ENCODE measurements at regions not wholly inside any gene's neighbourhood (a gene's known extent, or its start where the extent isn't known, plus 50 kb on each side); places are given as distances from the start of the nearest gene placed in this dataset.
A peak's percentile ranks its signal among the peaks of the same experiment; 100 is the strongest.
"Not testable (repeated sequence)": the region's sequence is repeated elsewhere in the genome, so short reads cannot be mapped to it uniquely, and the experiment has no call there.

DNA sequence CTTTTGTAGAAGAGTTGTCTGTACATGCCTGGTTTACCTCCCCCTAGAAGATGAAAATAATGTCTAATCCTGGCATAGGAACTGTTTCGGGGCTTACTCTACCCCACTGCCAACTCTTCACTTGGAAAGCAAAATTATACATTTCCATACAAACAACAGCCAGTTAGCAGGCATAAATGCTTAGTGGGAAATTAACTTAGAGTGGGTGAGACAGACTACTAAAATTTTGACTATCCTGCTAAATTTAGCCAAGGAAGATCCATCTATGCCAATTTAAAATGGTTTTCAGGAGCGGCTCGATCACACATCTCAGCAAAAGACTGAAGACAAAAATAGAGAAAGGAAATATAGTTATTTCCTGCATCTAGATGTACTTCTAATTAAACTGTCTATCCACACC lies 221.2 kb downstream of the TPBG start:
- no peak for DNase-seq

DNA sequence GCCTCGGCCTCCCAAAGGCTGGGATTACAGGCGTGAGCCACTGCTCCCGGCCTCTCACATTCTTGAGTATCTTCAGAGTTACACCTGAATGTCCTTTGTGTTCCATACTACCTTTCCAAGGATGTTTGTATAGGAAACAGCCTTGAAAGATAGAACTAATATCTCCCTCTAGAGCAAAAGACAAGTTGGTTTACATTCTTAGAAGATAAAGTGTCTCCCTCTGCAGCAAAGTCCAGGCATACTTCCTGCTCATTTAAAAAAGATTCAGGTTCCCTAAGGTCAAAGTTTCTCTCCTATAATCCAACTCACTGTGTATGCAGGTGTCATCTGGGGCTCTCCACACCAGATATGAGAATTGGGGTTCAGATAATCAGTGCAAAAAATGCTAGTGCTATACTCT lies 224.4 kb downstream of the TPBG start:
- no peak for DNase-seq

DNA sequence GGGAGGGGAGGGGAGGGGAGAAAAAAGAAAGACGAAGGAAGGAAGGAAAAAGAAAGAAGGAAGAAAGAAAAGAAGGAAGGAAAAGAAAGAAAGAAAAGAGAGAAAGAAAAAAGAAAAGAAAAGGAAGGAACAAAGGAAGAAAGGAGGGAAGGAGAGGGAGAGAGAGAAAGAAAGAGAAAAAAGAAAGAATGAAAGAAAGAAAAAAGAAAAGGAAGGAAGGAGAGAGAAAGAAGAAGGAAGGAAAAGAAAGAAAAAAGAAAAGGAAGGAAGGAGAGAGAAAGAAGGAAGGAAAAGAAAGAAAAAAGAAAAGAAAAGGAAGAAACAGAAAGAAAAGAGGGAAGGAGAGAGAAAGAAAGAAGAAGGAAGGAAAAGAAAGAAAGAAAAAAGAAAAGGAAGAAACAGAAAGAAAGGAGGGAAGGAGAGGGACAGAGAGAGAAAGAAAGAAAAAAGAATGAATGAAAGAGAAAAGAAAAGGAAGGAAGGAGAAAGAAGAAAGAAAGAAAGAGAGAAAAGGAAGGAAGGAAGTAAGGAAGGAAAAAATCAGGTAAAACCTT lies 225.3 kb downstream of the TPBG start:
- no peak for DNase-seq

DNA sequence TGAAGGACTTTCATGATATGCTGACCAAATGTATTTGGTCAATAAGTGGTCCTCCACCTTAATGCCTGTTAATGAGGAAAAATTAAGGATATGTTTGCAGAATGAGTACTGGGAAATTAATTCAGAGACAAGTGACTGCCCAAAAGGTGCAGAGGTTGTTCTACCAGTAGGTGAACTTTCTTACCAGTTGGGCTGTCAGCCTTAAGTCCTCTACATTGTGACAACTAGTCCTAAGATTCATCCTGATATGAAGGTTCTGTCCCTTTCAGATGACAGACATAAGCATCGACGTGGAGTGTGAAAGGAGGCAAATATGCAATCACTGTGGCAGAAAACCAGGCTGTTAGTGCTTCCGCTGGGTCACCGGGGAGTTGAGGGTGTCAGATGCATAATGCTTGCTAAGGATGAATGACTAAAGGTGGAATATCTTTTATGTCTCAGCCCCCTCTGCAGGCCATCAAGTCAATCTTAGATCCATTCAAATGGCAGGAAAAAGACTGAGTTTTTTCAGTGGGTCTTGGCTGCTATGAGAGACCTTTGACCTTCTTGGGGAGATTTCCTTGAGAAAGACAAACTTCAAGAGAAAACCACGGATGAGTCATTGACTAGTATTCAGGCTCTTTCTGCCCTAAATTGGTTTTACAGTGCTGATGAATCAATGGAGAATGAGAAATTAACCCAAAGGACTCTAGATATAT lies 226.0 kb downstream of the TPBG start:
- peak; percentile 91 for DNase-seq

GRCh38 chr6:82597201-82597600 lies 233.6 kb downstream of the TPBG start:
- no peak for DNase-seq

GRCh38 chr6:82602776-82603175 lies 239.2 kb downstream of the TPBG start:
- no peak for DNase-seq

GRCh38 chr6:82603871-82604270 lies 240.3 kb downstream of the TPBG start:
- no peak for DNase-seq

GRCh38 chr6:82607998-82608725 lies 244.5 kb downstream of the TPBG start:
- no peak for DNase-seq

GRCh38 chr6:82608781-82609180 lies 245.2 kb downstream of the TPBG start:
- DNase-seq: no peak

DNA sequence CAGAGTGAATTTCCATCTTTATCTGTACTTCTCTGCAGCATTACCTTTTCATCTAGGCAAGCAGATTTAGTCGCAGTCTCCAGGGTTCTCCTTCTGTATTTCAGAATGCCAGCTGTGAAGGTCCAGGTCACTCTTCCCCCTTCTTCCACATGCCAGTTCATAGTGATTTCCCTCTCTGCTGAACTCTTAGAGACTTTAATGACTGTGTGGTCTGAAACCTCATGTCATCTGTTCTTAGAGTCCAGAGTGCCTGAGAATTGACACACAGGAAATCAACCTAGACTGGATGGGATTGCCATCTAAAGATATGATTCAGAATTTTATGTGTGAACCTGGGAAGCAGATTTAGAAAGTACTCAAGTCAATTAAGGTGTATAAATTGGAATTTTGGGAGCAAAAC lies 248.1 kb downstream of the TPBG start:
- DNase-seq: no peak

DNA sequence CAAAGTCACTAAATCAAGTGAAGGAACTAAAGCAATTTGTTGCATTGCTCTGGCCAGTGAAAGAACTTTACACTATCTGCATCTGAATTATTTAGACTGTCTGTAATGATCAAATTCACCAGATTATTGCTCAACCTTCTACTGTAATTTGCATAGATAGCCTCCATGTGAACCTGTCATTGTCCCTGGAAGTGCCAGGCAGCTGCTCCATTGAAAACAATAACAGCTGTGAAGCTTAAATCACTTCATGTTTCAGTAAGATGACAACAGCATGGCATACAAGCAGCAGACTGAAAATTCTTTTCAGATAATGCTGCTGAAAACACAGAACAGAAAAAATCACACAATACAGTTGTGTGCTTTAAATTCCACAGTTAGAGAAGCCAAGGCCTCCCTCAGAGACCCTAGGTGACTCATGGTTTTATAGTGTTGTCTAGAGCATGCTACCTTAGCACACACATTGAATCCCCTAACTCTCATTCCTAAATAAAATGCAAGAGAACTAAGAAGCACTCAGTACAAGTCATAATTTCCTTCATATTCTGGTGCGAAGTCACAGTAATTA lies 248.9 kb downstream of the TPBG start:
- DNase-seq: no peak

GRCh38 chr6:82614518-82614917 lies 250.9 kb downstream of the TPBG start:
- no peak for DNase-seq

DNA sequence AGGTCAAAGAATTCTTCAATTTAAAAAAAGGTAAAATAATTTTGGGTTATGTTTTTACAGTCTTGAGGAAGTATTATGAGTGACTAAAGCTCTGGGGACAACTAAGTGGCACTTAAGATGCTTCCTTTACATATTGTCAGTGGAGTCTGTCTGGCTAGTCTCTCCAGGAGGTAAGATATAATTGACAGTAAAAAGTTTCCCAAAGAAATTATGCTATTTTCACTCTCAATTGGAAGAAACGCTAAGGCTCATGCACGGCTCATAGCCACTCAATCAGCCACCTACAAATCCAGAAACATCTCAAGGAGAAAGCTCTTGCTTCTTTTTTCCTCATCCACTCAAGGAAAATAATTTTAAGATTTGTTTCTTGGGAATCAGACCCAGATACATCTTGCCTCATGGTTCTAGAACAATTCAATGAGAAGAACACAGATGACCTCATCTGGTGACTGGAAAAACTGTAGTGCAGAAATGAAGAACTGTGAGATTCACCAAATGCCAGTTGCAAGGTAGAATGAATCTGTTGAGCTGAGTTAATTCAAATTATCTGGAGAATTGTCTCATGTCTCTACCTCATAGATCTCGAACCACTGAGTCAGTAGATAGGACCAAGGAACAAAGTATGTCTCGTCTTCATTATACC lies 252.9 kb downstream of the TPBG start:
- DNase-seq: no peak

DNA sequence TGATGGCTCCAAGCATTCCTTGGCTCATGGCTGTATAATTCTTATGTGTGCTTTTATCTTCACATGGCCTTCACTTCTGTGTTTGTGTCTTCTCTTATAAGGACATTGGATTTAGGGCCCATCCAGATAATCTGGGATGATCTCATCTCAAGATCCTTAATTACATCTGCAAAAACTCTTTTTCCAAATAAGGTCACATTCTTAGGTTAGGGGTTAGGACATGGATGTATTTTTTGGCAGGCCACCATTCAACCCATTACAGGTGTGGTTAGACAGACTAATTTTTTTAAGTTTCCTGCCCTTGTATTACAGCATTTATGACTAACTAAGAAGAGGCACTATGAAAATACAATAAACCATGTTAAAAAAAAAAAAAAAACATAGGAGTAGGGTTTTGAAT lies 254.0 kb downstream of the TPBG start:
- DNase-seq: no peak

- DNase-seq: no peak
These were observed 256.0 kb downstream of the TPBG start for GRCh38 chr6:82619573-82619972.

- no peak for DNase-seq
These were observed 258.8 kb downstream of the TPBG start for GRCh38 chr6:82622461-82622860.

DNA sequence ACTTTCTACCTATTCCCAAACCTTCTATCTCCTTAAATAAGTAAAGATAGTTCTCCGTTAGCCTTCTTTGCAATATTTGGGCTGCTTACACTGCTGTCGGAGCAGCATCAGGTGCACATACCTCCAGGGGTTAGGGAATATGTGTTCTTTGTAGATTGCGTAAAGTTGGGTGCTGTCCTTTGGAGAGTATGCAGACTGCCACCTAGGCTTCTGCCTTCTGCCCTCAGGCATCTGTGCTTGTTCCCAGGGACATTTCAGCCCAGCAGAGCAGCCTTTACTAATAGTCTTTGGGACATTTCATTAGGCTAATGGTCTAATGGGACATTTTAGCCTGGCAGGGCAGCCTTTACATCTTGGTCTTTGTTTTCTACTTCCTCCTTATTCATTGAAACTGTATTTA lies 260.6 kb downstream of the TPBG start:
- no peak for DNase-seq

DNA sequence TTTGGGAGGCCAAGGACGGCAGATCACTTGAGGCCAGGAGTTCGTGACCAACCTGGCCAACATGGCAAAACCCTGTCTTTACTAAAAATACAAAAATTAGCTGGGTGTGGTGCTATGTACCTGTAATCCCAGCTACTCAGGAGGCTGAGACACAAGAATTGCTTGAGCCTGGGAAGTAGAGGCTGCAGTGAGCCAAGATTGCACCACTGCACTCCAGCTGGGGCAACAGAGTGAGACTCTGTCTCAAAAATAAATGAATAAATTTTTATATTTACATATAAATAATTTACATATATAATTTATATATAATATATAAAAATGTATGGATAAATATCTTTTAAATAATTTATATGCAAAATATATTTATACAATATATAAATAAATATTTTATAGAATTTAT lies 263.3 kb downstream of the TPBG start:
- not testable (repeated sequence) for DNase-seq

GRCh38 chr6:82629921-82630320 lies 266.3 kb downstream of the TPBG start:
- DNase-seq: no peak

- DNase-seq: no peak
These were observed 278.1 kb downstream of the TPBG start for GRCh38 chr6:82641677-82642076.

- no peak for DNase-seq
These were observed 282.1 kb downstream of the TPBG start for GRCh38 chr6:82645536-82646230.

DNA sequence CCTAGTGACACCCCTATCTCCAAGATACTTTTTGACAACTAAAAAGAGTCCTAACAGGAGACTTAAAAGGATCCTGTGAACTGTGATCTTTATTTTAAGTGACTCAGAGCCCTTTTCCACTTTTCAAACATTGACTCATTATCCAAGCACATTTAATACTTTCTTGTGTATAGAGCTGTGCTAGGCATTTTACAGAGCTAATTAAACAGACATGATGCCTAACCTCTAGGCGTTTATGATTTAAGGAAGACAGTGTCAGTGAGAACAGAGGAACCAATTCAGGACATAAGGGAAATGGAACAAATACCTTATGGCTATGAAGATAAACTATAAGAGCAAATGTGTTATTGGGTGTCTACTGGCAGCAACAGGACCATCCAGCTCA lies 282.6 kb downstream of the TPBG start:
- DNase-seq: no peak

- DNase-seq: no peak
These were observed 288.3 kb downstream of the TPBG start for GRCh38 chr6:82651845-82652335.
